ENCODE measurements at regions not wholly inside any gene's neighbourhood (a gene's known extent, or its start where the extent isn't known, plus 50 kb on each side); places are given as distances from the start of the nearest gene placed in this dataset.

DNA sequence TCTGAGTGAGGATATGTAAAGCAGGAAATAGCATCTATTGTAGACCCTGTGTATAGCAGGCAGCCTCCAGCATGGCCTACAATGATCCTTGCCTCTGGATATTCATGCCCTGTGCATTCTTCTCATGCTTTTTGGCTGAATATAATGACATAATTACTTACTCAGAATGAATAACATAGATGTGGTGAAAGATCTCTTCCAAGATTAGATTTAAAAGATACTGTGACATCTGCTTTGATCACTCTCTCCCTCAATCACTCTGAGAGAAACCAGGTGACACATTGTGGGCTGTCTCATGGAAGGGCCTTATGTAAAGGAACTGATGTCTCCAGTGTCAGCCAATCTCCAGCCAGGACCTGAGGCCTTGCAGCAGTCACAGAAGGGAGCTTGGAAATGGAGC lies 376.7 kb downstream of the DNAH5 start:
- no peak for DNase-seq (ENCODE audit: low spot score)

DNA sequence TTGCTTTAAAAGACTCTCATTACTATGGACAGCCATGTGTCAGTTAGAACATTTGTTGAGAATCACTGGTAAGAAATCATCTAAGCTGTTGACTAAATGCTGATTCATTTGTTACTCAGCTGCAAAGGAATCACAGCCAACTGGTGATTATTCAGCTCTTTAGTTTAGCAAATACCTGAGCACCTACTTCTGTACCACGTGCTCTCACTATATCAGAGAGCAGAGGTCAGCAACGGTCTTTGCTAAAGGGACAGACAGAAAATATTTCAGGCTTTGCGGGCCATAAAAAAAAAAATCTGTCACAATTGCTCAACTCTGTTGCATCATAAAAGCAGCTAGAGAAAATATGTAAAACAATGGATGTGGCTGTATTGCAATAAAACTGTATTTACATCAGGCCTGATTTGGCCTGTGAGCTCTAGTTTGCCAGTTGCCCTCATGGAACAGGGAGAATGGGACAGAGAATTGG lies 377.6 kb downstream of the DNAH5 start:
- no peak for DNase-seq (ENCODE audit: low spot score)

DNA sequence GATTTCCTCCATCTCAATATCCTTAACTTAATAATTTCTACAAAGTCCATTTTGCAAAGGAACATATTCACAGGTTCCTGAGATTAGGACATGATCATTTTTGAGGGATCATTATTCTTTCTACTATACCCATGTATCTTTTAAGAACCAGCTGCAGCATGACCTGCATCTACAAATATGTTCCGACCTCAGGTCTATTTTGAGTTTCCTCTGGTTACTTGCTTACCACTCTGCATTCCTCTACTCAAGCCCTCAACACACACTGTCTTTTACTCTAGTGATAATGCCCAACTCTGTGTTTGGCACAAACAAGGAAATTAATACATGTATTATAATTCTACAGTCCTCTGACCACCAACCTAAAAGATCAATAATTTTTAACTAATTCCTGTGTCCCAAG lies 386.1 kb downstream of the DNAH5 start:
- no peak for DNase-seq (ENCODE audit: low spot score)

DNA sequence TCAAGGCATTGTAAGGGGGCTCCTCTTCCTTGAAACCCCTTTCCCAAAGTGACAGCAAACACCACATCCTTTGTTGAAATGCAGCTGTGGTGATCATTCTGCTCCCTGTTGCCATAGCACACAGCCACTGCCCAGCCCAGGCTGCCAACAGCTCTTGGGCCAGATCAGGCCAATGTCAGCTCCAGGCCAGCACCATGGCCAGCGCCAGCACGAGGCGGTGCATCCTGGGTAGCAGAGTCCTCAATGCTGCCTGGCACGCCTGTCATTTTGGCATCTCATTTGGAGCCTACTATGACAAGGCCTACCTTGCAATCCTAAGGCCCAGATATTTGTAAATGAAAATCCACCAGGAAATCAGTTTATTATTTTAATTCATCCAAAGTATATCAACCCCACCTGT lies 390.6 kb downstream of the DNAH5 start:
- peak; percentile 80 for DNase-seq (ENCODE audit: low spot score)

DNA sequence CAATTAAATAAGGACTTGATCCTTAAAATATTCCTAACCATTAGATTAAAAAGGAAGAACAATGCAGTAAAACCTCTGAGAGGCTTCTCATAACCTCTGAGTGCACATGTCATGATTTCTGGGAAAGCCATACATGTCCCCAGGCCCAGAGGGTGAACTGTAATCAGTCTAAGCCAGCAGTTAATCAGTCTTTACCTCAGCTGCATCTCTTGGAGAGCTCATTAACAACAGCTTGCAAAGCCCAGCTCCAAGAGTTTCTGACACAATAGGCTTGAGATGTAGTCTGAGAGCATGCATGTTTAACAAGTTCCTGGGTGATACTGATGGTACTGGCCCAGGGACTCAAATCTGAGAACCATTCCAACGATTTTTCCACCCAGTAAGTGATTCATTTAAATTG lies 392.1 kb downstream of the DNAH5 start:
- DNase-seq (ENCODE audit: low spot score): no peak

DNA sequence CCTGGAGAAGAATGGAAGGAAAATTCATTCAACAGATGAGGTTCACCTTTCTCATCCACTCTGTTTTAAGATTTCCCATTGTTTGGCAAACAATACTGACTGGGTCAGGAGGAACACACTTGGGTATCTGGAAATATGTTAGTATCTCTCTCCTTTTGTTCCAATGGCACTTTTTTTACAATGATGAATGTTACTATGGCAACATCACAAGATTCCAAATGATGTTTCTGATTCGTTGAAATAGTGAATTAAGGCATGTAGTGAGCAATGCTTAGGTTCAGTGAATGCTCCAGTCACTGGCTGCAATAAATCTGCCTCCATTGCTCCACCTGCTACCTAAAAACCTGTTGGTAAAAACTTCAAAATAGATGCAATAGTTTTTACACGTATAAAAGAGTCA lies 392.8 kb downstream of the DNAH5 start:
- DNase-seq (ENCODE audit: low spot score): no peak

DNA sequence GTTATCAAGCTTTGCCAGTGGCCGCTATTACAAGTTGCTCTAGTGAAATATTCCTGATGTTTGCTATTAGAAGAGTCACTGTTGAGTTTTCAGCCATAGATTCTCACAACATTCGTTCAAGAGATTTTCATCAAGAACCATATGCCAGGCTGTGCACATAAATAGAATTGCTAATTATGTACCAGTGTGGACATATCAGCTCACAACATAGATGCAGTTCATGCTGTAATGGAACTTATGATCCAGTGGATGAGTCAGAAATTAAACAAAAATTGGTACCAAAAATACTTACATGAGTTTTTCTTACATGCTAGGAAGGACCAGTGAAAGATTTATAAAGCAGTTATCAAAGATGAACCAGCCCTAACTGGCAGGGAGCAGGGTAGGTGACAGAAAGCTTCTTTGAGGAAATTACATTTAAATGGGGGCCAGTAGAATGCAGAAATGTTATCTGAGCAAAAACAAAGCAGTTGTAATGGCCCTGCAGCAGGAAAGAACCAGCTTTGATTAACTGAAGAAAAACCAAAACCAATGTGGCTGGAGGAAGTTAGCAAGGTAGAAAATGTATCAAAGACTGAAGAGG lies 404.2 kb downstream of the DNAH5 start:
- DNase-seq (ENCODE audit: low spot score): no peak

DNA sequence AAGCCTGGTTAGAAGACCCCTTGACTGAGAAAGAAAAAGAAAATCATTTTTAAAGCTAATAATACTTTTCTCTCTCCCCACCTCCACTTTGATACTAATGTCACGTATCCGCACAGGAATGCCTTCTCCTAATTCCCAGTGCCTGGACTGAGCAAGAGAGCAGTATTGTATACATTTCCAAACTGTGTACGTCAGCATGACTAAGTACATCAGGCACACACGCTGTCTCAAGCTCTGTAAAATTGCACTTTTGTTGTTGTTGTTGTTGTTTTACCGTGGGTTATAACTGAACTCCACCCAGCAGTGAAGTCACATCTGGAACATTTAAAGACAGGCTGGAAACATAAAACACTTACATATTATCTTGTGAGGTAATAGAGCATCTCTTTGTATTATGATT lies 407.6 kb downstream of the DNAH5 start:
- no peak for DNase-seq (ENCODE audit: low spot score)

DNA sequence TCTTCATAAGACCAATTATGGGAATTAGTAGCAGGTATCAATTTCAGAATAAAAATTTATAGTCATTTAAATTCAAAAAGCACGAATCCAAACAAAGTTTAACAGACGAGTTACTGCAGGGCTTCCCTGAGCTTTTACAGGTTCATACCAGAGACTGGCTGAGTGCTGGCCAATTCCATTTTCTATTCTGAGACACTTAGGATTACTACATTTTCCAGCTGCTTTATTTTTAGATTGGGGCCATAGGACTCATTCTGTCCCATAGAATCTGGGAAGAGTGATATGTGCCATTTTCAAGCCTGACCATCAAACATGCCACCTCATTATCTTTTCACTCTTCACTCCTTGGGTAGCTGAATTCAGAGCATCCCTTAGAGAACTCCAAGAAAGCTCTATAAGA lies 410.7 kb downstream of the DNAH5 start:
- DNase-seq (ENCODE audit: low spot score): no peak

DNA sequence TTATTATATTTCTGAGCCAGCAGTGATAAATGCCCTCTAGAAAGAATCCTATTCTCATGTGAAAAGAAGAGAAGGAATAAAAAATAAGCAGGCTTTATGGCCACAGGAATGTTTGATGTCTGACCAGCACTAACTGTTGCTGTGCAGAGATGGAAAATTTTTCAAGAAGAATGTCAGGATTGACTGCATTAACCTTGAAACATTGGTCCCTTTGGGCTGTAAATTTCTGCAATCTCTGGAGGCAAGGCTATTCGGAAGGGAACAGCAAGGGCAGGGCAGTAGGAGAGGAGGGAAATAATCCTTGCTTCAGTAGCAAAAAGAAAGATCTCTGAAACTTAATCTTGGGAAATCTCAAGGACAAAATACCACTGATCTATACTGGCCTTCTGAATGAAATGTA lies 415.2 kb downstream of the DNAH5 start:
- DNase-seq (ENCODE audit: low spot score): no peak

DNA sequence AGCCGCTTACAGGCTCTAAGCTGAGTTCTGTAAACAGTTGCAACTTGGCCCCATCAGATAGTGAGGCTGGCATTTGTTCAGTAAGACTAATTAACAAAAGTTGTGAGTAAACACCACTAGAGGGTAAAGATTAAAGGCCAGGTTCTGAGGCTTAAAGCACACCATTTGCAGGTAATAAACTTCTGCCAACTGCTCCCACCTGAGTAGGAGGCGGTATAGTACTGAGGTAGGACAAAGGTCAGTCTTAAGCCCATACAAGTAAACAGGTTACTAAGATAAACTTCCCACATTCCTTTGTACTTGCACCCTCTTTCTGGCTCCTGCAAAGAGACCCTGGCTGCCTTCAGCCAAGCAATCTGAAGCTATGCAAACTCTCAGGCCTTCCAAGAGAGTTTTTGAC lies 419.6 kb downstream of the DNAH5 start:
- DNase-seq (ENCODE audit: low spot score): no peak

DNA sequence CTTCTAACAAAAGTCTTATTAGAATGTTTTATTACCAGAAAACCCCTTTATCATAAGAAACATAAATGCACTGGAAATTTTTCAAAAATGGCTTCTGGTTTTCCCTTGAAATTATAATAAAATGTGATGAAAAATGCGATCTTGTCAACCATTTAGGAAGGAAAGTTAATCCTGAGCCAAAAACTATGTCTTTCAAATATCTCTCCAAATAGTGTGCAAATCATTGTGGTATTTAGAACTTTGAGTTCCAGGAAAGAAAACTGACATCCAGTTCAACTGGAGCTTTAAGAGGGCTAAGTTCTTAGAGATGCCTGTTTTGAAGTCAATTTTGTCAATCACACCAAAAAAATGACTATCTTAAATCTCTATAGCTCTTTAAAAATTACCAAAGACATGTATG lies 425.4 kb downstream of the DNAH5 start:
- no peak for DNase-seq (ENCODE audit: low spot score)

DNA sequence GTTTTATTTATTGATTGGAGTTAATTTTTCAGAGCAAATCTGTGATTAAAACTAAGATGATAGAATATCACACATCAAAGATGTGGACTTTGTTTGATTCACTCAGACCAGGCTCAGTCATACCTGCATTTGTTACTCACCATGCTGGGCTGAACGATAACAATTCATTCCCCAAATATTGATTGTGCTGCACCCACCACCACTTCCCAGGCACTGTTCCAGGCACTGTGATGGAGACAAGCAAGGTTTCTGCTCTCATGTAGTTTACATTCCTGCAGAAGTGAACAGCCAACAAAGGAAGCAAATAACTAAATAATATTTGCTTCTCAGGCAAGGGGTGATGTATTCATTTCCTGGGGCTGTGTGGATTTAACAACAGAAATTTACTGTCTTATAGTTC lies 428.3 kb downstream of the DNAH5 start:
- DNase-seq (ENCODE audit: low spot score): no peak

DNA sequence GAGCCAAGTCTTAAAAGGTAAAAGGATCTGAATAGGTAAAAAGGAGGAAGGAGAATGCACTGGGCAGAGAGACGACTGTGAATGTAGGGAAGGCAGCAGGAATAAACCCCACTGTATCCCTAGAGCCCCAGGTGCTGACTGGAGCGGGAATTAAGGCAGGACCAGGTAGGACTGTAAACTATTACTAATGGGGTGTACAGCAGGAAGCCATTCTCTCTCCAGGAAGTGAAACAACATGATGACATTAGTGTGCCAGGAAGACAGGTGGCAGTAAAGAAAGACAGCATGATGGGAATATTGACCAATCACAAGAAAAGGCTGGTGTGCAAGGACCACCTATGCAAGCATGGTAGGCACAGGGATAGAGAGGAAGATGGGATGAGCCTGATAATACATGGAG lies 433.0 kb downstream of the DNAH5 start:
- DNase-seq (ENCODE audit: low spot score): no peak

DNA sequence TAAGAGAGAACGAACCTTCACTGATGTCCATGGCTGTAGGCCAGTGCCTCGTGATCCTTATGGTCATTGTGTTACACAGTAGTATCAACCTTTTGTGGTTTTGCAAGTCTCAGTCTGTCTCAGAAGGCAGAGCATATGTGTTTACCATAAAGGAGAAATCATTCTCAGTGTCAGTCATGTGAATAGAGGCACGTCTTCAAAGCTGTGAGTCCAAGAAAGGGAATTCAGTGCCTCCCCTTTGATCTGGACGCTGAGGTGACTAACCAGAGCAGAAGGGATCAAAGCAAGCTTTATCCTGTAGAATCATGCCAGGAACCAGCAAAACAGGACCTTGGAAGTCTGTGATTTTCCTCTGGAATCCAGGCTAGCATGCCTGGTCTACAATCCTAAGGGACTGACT lies 433.9 kb downstream of the DNAH5 start:
- no peak for DNase-seq (ENCODE audit: low spot score)

DNA sequence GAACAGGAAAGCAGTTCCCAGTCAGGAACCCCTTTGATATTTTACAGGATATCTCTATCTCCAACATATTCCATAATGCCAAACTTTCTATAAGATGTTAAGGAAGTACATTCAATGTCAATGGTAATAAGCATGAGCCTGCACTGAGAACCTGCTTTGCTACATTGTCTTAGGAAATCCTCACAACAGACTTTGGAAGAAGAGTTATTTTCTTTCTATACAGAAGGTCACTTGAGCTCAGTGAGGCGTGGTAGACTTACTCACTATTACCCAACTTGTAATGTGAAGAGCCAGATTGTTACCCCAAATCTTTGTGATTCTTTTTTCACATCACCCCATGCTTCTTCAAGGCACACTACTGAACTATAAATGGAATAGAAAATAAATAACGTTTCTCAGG lies 435.9 kb downstream of the DNAH5 start:
- no peak for DNase-seq (ENCODE audit: low spot score)

DNA sequence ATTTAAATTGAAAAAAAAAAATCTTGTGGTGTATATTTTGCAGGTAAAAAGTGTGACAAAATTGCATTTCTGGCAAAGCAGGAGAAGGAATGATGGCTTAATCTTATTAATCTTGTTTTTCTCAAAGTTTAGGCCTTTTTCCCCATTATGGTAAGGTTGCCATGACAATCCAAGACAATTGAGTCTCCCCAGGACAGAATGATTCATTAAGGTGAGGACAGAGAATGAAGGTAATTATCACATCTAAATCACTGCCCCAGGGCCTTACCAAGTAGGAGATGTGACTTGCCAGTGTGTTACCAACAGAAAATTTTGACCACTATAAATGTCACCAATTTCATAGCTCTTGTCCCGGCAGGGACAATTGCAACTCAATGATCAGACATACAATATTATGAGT lies 439.2 kb downstream of the DNAH5 start:
- DNase-seq (ENCODE audit: low spot score): no peak

DNA sequence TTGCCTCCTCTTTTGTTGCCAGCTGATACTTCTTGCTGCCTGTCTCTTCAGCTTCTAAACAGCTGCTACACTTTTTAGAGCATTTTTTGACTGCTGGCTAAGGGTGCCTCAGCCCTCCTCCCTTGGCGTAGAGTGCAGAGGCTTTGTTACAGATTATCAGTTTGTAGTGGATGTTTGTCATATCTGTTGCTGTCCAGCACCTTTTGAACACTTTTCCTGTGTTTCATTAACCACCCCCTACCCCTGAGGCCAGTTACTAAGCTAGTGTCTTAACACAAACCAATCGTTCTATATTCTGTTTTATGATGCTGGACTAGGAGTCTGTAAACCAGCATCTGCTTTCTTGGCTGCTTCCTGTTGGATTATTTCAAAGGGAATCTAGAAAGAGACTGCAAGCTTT lies 441.5 kb downstream of the DNAH5 start:
- no peak for DNase-seq (ENCODE audit: low spot score)

DNA sequence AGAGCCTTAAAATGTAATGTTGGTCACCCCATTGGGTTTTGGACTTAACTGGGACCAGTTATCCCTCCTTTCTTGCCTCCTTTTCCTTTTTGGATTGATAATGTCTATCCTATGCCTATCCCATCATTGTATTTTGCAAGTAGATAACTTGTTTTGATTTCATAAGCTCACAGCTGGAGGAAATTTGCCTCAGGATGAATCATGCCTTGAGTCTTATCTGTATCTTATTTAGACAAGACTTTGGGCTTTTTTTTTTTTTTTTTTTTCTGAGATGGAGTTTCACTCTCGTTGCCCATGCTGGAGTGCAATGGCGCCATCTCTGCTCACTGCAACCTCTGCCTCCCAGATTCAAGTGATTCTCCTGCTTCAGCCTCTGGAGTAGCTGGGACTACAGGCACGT lies 443.3 kb downstream of the DNAH5 start:
- DNase-seq (ENCODE audit: low spot score): no peak

DNA sequence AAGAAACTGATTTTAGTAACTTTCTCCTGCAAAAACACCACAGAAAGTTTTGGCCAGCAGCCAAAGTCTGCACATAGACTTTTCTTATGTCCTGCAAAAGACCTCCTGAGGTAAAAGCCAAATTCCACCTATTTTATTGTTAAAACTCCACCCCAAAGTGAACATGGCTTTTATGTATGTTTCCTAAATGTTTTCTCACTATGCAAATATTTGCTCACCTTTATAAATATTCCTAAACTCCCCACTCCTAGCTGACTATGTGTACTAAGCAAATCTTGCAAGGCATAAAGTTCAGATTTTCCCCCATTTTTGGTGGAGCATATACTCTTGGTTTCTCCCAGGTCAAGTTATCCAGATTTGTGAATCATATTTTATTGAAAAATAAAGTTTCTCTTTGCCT lies 446.2 kb downstream of the DNAH5 start:
- DNase-seq (ENCODE audit: low spot score): no peak

DNA sequence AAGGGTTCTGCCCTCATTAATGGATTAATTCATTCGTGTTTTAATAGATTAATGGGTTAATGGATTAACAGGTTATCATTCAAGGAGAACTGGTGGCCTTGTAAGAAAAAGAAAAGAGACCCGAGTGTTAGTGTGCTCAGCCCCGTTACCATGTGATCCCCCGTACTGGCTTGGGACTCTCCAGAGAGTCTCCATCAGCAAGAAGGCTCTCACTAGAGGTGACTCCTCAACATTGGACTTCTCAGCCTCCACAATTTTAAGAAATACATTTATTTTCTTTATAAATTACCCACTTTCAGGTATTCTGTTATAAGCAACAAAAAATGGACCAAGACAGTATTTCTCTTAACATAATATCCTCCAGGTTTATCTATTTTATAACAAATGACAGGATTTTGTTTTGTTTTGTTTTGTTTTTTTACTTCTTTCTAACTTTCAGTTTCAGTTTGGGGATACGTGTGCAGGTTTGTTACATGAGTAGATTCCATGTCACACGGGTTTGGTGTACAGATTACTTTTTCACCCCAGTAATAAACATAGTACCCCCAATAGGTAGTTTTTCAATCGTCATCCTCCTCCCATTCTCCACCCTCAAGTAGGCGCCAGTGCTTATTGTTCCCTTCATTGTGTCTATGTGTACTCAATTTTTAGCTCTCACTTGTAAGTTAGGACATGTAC lies 456.1 kb downstream of the DNAH5 start:
- no peak for DNase-seq (ENCODE audit: low spot score)

DNA sequence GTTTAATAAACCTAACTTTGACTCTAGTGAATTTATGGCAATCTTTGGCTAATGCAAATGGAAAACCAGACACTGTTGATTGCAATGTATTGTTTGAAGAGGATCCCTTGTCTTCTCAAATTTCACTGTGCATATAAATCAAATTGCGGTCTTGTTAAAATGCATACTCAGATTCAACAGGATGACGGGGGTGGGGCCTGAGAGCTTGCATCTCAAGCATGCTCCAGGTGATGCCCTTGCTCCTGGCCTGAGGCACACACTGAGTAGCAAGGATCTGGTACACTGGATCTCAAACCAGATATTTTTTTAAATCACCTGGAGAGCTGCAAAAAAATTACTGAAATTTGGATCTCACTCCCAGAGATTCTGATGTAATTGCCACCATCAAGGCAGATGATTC lies 463.7 kb downstream of the DNAH5 start:
- DNase-seq (ENCODE audit: low spot score): no peak

DNA sequence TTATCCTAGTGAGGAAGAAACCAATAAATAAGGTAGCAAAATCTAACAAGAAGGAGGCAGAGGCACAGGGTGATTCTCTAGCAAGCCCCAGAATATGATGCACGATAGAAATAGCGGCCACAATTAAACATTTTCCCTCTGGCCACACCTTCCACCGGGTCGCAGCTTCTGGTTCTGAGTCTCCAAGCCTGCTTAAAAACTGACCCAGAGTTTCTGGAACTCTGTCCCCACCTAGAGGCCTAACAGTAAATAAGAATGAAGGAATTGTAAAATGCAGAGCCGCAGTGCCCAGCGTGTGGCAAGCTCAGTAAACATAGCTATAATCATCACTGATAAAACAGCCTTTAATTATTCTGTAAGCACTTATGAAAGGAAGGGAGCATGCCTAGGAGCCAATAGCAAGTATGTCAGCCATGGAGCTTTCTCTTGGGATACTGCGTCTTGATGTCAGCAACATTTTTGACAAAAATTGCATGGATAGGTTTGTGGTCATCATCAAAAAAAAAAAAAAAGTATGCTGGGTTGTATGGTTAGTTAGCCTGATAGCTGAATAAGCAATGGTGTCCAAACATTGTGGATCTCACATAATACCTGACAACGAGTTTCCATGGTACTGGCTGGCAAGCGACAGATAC lies 465.5 kb downstream of the DNAH5 start:
- peak; percentile 70 for DNase-seq (ENCODE audit: low spot score)
